SKM-1 (cell line): ENCODE measurements at regions not wholly inside any gene's neighbourhood (a gene's known extent, or its start where the extent isn't known, plus 50 kb on each side); places are given as distances from the start of the nearest gene placed in this dataset.

Experiments used
- DNase-seq: peaks from one replicate; lab custom pipeline; 2025; ENCODE audit not compliant: unreplicated experiment; lab: John Stamatoyannopoulos, UW

DNA sequence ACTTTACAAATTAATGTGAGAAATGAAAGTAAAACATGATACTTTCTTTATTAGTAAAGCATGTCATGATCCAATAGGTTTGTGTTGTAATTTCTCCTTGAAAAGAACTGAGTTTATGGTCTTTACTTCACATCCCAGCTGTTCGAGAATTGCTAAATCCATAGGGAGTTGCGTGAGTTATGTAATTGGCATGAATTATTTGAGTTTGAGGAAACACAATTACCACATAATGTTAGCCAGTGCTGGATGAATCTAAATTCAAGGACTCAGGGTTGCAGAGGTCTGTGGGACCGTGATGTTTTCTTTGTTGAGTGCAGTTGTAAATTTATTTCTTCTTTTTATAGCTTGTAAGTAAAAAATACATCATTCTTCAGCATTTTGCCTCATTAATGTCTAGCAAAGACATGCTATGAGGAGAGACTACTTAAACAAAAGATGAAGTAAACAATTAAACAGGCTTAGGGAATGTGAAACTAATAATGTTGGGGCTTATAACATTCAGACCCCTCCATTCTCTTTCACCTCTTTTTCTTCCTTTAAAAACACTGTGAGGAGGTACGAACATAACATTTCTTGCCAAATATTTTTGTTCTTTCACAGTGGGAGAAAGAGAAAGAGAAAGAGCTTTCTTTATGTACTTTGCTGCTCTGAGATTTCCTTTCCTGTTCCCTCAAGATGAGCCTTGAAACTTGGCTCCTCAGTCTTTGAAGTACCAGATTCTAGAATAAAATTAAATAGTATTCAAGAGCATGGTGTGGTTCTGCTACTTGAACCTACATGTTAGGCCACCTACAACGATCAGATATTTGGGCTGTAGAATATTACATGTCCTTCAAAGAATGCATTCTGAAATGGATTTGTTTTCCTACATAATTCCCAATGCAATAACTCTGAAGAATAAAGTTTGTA lies 159.6 kb upstream of the ANK2 start:
- DNase-seq: peak; percentile 29

DNA sequence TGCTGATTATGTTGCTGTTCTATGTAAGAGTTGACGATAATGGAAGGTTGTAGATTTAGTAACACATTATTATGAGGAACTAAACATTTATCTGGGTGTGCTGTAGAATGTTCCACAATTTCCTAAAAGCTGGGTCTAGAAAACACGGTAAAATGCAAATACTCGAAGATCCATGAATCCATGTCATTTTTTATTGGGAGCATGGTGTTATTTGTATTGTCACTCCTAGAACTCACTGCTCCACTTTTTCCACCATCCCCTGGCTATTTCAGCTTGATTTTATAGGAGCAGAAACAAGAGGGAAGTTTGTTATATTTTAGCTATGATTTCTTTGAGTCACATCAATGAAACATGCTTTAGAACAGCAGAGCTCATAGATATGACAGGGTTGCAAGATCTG lies 155.0 kb upstream of the ANK2 start:
- DNase-seq: no peak

DNA sequence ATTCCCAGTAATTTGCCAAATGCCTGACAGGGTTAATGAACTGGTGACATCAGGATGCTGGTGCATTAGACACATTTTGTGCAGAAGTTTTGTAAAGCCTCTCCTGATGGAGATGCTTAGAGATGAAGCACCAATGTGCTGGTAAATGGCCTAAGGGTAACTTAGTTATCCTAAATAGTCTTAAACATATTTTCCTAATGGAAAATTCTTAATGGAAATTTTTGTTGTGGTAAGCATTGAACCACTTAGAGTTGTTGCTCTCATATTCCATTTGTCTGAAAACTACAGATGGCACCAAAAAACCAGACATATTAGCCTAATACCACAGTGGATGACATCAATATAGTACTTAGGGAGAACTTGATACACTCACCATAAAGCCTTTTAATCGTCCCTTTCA lies 154.5 kb upstream of the ANK2 start:
- no peak for DNase-seq

- no peak for DNase-seq
These were observed 153.4 kb upstream of the ANK2 start for GRCh38 chr4:112895811-112896608.

- no peak for DNase-seq
These were observed 152.8 kb upstream of the ANK2 start for GRCh38 chr4:112896609-112897190.

- DNase-seq: no peak
These were observed 151.9 kb upstream of the ANK2 start for GRCh38 chr4:112897543-112897942.

DNA sequence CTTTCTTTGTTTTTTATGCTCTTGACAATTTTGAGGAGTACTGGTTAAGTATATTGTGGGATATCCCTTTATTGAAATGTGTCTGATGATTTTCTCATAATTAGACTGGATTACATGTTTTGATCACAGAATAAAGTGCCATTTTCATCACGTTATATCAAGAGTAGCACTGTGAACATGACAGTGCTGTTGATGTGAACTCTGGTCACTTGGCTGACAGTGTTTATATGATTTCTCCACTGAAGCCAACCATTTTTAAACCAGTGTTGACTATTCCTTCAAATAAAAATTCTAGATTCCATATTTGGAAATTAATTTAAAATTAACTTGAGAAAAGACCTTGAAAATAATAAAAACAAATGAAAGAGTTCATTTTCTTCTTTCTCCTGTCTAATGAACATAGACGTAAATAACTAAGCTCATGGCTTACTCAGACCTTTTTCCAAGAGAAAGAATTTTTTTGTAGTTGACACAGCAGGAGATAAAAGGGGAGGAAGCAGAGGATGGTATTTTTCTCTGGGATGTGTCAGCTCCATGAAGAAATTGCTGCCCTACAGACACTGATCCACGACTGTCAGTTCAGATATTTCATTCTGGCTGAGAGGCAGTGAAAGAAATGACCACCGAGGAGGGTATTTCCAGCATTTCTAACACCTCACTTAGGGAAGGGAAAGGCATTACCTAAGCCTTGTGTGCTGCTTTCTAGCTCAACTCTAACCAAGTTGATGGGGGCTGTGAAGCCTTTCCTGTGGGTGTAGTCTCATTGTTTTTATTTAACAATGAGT lies 150.9 kb upstream of the ANK2 start:
- no peak for DNase-seq

DNA sequence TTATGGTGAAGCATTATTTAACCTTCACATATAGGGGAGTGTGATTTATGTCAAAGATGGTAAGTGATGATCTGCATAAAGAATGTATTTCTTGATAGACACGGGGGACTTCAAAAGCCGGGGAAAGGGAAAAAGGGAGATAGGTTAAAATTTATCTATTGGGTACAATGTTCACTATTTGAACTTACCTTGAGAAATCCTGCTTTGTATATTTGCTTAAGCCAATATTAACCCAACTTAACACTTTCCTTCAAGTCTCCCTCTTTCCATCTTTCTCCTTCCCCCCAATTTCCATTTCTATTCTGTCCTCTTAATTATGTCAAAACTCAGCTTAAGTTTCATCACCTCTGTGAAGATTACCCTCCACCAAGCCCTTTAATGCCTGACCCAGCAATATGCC lies 149.0 kb upstream of the ANK2 start:
- no peak for DNase-seq

DNA sequence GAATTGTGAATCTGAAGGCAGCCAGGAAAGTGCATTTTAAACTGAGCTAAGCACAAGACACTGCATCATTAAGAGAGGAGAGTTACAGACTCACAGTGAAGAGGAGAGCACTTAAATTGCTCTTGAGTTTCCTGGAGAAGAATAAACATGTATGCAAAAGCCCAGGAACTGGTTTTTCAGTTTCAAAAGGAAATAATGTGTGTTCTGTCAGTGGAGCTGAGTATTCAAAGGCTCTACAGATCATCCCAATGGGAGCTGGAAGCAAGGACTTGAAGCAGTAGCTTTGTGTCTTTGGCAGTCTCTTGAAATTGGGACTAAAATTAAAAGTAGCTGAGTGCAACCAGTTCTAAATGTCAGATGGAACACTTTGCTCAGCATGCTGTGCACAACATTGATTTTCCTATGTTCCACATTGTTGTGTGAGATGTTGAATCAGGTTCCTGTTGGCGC lies 147.5 kb upstream of the ANK2 start:
- DNase-seq: no peak

GRCh38 chr4:112905728-112906127 lies 143.7 kb upstream of the ANK2 start:
- DNase-seq: no peak

GRCh38 chr4:112908511-112908910 lies 140.9 kb upstream of the ANK2 start:
- no peak for DNase-seq

GRCh38 chr4:112910109-112910736 lies 139.2 kb upstream of the ANK2 start:
- DNase-seq: no peak

DNA sequence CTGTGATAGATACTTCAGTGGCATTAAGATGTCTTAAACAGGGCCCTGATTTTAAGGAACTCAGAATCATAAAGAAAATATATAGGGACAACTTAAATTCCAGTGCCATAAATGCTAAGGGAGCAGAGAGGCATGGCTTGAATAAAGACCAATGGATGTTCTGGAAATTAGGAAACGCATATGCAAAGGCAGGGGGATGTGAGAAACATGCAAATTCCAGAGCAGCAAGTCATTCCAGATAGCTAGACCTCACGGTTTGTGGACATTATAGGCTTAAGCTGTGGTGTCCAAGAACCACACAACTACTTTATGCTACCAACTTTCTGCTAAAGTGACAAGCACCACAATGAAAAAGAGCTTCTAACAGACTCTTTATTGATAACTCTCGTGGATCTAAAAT lies 132.6 kb upstream of the ANK2 start:
- DNase-seq: no peak

DNA sequence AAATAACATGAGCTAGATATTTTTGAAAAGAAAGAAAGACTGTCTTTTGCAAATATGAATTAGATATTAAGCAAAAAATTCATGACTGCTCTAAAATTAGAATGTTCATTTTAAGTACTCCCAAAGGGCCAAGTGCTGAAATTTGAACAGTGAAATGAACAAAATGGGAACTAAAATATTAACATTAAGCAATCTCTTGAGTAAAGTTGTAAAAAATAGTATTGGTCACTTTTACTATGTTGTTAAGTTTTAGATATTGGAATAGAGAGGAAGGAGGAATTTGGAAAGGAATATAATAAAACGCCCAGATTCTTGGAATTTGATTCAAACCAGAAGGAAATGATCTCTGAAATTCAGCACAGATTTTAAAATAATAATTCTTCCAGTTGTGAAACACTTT lies 125.9 kb upstream of the ANK2 start:
- DNase-seq: no peak

- DNase-seq: no peak
These were observed 122.6 kb upstream of the ANK2 start for GRCh38 chr4:112926819-112927218.

DNA sequence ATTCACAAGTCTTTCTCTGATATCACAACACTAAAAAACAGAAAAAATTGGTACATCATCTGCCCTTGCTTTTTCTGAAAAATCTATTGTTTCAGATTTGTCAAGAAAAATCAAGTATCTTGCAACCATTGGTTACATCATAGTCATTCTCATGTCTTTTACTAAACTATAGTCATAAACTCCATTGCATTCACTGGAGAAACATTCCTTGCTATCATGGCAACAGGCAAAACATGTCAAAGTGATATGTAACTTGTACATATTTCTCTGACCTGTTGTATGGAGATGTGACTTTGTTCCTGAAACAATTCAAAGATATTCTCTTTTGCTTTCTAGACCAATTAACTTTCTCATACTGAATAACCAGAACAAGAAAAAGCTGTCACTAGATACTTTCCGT lies 121.9 kb upstream of the ANK2 start:
- no peak for DNase-seq

- DNase-seq: no peak
These were observed 118.5 kb upstream of the ANK2 start for GRCh38 chr4:112931001-112931400.

DNA sequence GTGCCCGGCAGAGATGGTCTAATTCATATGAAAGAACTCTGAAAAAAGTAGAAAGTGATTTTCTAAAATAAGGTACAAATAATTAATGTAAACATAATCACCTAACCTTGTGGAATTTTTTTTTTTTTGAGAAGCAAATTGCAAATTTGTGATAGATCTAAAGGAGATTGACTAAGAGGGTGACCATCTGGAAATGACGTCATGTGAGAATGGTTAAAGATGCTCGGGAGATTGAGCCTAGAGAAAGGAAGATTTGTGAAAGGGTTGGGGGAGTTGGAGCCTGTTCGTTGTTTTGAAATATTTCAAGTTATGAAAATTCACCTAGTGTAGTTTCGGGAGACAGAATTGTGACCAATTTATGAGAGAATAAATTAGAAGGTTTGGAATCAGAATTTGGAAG lies 115.7 kb upstream of the ANK2 start:
- DNase-seq: no peak

GRCh38 chr4:112938461-112939058 lies 110.9 kb upstream of the ANK2 start:
- DNase-seq: no peak

DNA sequence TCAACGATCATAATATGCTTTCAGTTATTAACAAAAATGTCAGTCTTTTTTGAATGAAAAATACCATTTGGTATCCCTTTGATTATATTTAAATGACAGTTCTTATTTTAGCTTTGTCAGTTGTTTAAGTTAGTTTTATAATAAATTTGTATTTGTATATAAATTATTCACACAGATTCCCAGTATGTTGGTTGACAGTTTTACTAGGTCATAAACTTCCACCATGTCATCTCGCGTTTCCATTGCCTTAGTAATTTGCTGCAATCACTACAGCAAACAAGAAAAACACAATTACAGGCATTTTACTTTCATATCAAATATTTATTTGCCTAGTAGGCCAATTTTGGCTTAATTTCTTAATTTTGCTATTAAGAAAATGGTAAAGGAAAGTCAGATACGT lies 109.6 kb upstream of the ANK2 start:
- DNase-seq: no peak
